Aorta (tissue), 5 donors: ENCODE measurements at regions not wholly inside any gene's neighbourhood (a gene's known extent, or its start where the extent isn't known, plus 50 kb on each side); places are given as distances from the start of the nearest gene placed in this dataset.
"Not testable (repeated sequence)": the region's sequence is repeated elsewhere in the genome, so short reads cannot be mapped to it uniquely, and the experiment has no call there.

Source experiments
- ATAC-seq: fragments of 200-7000 bp; cut with Tn5 transposase; one replicate; pipeline ENCODE4 v1.9.1; 2022; ENCODE audit warnings: moderate library complexity; ENCODE audit not compliant: low FRiP score
- DNase-seq, 2 donors: peaks; one replicate each; pipeline ENCODE4 v3.0.0-alpha.2; 2020
- H3K27ac ChIP-seq, 2 donors: one replicate each; pipeline ENCODE4 v1.5.1; 2013; ENCODE audit warnings: low read length in 2 of 2, mild to moderate bottlenecking in 2 of 2, moderate library complexity in 2 of 2, control low read depth in 1 of 2, inconsistent platforms in 1 of 2, low read depth in 1 of 2
- H3K27me3 ChIP-seq, 2 donors: one replicate each; pipeline ENCODE4 v1.6.1; 2013; ENCODE audit warnings: control low read depth in 1 of 2, low read length in 1 of 2, mild to moderate bottlenecking in 1 of 2, moderate library complexity in 1 of 2; ENCODE audit not compliant: insufficient read depth in 2 of 2, control insufficient read depth in 1 of 2
- H3K36me3 ChIP-seq, 2 donors: one replicate each; pipeline ENCODE4 v1.6.1; 2013; ENCODE audit warnings: control low read depth in 1 of 2, low read length in 1 of 2, mild to moderate bottlenecking in 1 of 2; ENCODE audit not compliant: insufficient read depth in 2 of 2, control insufficient read depth in 1 of 2
- H3K4me1 ChIP-seq, 2 donors: one replicate each; pipeline ENCODE4 v1.6.1; 2013; ENCODE audit warnings: low read length in 2 of 2, control low read depth in 1 of 2, mild to moderate bottlenecking in 1 of 2, moderate library complexity in 1 of 2; ENCODE audit not compliant: insufficient read depth in 2 of 2, control insufficient read depth in 1 of 2
- H3K4me3 ChIP-seq, 2 donors: one replicate each; pipeline ENCODE4 v1.5.1; 2013; ENCODE audit warnings: low read length in 2 of 2, control low read depth in 1 of 2, mild to moderate bottlenecking in 1 of 2
- H3K9me3 ChIP-seq: one replicate; pipeline ENCODE4 v1.6.1; 2013; ENCODE audit warnings: mild to moderate bottlenecking, low read length; ENCODE audit not compliant: control insufficient read depth
- WGBS, 2 donors: extraction: QIAGEN DNeasy Blood & Tissue Kit; methylation state at CpG; one replicate each; pipeline ENCODE4 v1.1.7; 2013; 5-methylcytosine and 5-hydroxymethylcytosine counted together
- intact Hi-C, 2 donors: fragments of 100-400 bp; cut with DNase I; formaldehyde crosslinking; loops; one replicate each; pipeline versions ENCODE4 v1.14.2 to v1.15.0; 2022
- donor health status: healthy with polysubstance abuse.
- donor health status: Bipolar disorder and iron deficiency.
- donor health status: DM: no; HTN: no; CAD: no.
- donor health status: DM: no; HTN: no; CAD: no.
- donor health status: DM: yes; HTN: yes; CAD: no.

GRCh38 chr1:76723949-76724348, 143.3 kb upstream of the ST6GALNAC5 start:
- H3K36me3 ChIP-seq, result peaks cover 0 to 2% of the 10 kb centered on the region in 2 donors
- no peaks in the 10 kb centered on the region for H3K27me3 ChIP-seq
- no peaks in the 10 kb centered on the region for H3K9me3 ChIP-seq
- DNase-seq (no peak), ATAC-seq (no peak)
- no peaks in the 10 kb centered on the region for H3K4me1 ChIP-seq
- H3K4me3 ChIP-seq, result no peak overlapping the region
- no peak overlapping the region for H3K27ac ChIP-seq
- intact Hi-C loops, result no loop called here

GRCh38 chr1:76724816-76725215, 142.5 kb upstream of the ST6GALNAC5 start:
- 94 to 96% methylated on average over 3 of the region's 3 CpGs for WGBS, 2 donors
- DNase-seq, result no peak
- H3K9me3 ChIP-seq, result no peaks in the 10 kb centered on the region
- no peaks in the 10 kb centered on the region for H3K27me3 ChIP-seq
- ATAC-seq, result no peak
- H3K4me3 ChIP-seq, result no peak overlapping the region
- intact Hi-C loops, result no loop called here
- H3K4me1 ChIP-seq, result no peaks in the 10 kb centered on the region
- H3K36me3 ChIP-seq, result peaks cover 0 to 2% of the 10 kb centered on the region in 2 donors
- H3K27ac ChIP-seq, result no peak overlapping the region

DNA sequence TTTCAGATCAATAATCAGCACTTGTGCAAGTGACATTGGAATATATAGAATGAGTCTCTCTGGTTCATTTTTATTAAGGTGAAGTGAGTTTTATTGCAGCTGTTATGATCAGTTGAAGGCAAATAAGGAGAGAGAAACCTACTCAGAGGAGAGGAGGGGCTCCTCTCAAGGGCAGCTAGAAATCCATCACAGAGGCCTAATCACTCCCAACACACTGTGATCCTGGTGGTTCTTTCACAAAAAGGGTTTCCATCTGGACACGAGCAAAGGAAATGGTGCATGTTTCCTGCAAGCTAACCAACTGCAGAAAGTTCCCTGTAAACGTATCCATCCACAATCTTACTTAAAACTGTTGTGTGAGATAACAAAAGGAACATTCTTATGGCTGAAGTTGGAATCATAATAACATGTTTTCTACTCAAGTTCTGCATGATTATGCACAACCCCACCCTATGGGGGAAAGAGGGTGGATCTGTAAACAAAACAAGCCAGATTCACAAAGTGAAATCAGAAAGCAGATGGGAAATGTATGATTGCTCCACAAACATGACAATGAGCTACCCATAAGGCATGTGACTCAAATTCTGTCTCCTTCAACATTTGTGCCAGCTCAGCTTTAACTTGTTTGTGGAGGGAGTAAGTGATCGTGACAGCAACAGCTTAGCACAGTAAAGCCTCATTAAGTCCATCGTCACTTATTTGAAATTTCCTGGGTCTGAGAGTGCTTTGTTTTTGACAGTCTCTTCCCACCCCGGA, 141.2 kb upstream of the ST6GALNAC5 start:
- no peaks in the 10 kb centered on the region for H3K27me3 ChIP-seq
- 77% methylated on average over 5 of the region's 5 CpGs for WGBS, 2 donors
- intact Hi-C loops, result no loop called here

GRCh38 chr1:76727520-76727919, 139.8 kb upstream of the ST6GALNAC5 start:
- no peak for DNase-seq
- H3K4me3 ChIP-seq, result no peak overlapping the region
- intact Hi-C loops, result no loop called here
- no peaks in the 10 kb centered on the region for H3K9me3 ChIP-seq
- no peaks in the 10 kb centered on the region for H3K27me3 ChIP-seq
- H3K4me1 ChIP-seq, result no peaks in the 10 kb centered on the region
- peaks cover 0 to 2% of the 10 kb centered on the region in 2 donors for H3K36me3 ChIP-seq
- no peak overlapping the region for H3K27ac ChIP-seq
- ATAC-seq, result no peak

More for the DNA sequence above, 141.2 kb upstream of the ST6GALNAC5 start:
- H3K36me3 ChIP-seq, result peaks cover 0 to 2% of the 10 kb centered on the region in 2 donors
- H3K27ac ChIP-seq, result no peak overlapping the region
- ATAC-seq (no peak), DNase-seq (no peak)
- no peaks in the 10 kb centered on the region for H3K4me1 ChIP-seq
- H3K9me3 ChIP-seq, result no peaks in the 10 kb centered on the region
- no peak overlapping the region for H3K4me3 ChIP-seq

DNA sequence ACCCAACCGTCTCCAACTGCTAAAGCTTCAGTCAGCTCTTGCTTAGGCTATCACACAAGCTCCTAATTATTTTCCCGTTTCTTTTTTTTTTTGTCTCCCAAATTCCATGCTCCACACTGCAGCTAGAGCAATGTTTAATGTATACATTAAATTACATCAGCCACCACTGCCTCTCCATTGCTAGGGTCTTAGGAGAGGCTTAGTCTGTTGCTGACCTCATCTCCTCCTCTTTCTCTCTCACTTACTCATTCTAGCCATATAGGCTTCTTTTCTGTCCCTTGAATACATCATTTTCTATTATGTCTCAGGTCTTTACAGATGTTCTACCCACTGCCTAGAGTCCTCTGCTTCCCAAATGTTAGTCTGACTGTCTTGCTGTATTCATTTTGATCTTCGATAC, 138.1 kb upstream of the ST6GALNAC5 start:
- H3K4me3 ChIP-seq, result no peak overlapping the region
- H3K27me3 ChIP-seq, result no peaks in the 10 kb centered on the region
- H3K27ac ChIP-seq, result no peak overlapping the region
- H3K9me3 ChIP-seq, result no peaks in the 10 kb centered on the region
- WGBS, 2 donors, result 86 to 88% methylated on average over 3 of the region's 3 CpGs
- ATAC-seq (no peak), DNase-seq (no peak)
- H3K36me3 ChIP-seq, result peaks cover 0 to 2% of the 10 kb centered on the region in 2 donors
- intact Hi-C loops, result no loop called here
- H3K4me1 ChIP-seq, result no peaks in the 10 kb centered on the region

- Histone ChIP-seq H3K9me3 (no peaks in the 10 kb centered on the region), H3K27me3 (no peaks in the 10 kb centered on the region), H3K36me3 (peaks cover 0 to 2% of the 10 kb centered on the region in 2 donors), H3K27ac (no peak overlapping the region), H3K4me3 (no peak overlapping the region), H3K4me1 (no peaks in the 10 kb centered on the region)
- 32 to 48% methylated on average over 2 of the region's 2 CpGs for WGBS, 2 donors
- intact Hi-C loops, result no loop called here
- ATAC-seq (no peak), DNase-seq (no peak)
These were observed 137.3 kb upstream of the ST6GALNAC5 start for GRCh38 chr1:76730027-76730426.

GRCh38 chr1:76738355-76738754, 128.9 kb upstream of the ST6GALNAC5 start:
- DNase-seq, H3K27ac ChIP-seq, H3K4me1 ChIP-seq, H3K36me3 ChIP-seq, intact Hi-C loops, H3K27me3 ChIP-seq, H3K4me3 ChIP-seq, ATAC-seq, H3K9me3 ChIP-seq: not testable (repeated sequence)
- WGBS, 2 donors, result 64 to 76% methylated on average over 1 of the region's 1 CpG

GRCh38 chr1:76740956-76741355, 126.3 kb upstream of the ST6GALNAC5 start:
- H3K36me3 ChIP-seq, H3K4me1 ChIP-seq, H3K27ac ChIP-seq, H3K9me3 ChIP-seq, DNase-seq, ATAC-seq, H3K27me3 ChIP-seq, intact Hi-C loops, H3K4me3 ChIP-seq: not testable (repeated sequence)
- 94% methylated on average over 8 of the region's 8 CpGs for WGBS, 2 donors

GRCh38 chr1:76744989-76745388, 122.3 kb upstream of the ST6GALNAC5 start:
- peaks cover 3% of the 10 kb centered on the region for H3K9me3 ChIP-seq
- H3K27ac ChIP-seq, result no peak overlapping the region
- intact Hi-C loops, result no loop called here
- H3K36me3 ChIP-seq, result no peaks in the 10 kb centered on the region
- H3K4me3 ChIP-seq, result no peak overlapping the region
- DNase-seq, result no peak
- H3K4me1 ChIP-seq, result no peaks in the 10 kb centered on the region
- 85 to 91% methylated on average over 1 of the region's 1 CpG for WGBS, 2 donors
- ATAC-seq, result no peak
- no peaks in the 10 kb centered on the region for H3K27me3 ChIP-seq
